ENCODE measurements at regions not wholly inside any gene's neighbourhood (a gene's known extent, or its start where the extent isn't known, plus 50 kb on each side); places are given as distances from the start of the nearest gene placed in this dataset.

DNA sequence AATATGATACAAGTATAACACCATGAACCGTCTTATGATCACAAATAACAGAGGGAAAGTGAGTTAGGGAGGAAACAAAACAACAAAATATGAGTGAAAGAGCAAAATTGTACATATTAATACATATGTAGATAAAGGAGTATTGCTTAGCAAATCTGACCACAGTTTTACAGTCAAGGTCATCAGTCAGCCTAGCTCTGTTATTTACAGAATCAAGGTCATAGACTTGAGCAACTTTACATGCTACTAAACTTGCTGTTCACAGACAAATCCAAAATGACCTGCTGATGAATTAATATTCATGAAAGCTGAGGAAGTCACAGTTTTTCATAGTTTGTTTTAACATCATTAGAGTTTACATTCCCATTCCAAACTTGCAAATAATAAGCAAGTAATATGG is 1387.7 kb upstream of the ACO1 start:
- TF ChIP-seq, protein P1, sequence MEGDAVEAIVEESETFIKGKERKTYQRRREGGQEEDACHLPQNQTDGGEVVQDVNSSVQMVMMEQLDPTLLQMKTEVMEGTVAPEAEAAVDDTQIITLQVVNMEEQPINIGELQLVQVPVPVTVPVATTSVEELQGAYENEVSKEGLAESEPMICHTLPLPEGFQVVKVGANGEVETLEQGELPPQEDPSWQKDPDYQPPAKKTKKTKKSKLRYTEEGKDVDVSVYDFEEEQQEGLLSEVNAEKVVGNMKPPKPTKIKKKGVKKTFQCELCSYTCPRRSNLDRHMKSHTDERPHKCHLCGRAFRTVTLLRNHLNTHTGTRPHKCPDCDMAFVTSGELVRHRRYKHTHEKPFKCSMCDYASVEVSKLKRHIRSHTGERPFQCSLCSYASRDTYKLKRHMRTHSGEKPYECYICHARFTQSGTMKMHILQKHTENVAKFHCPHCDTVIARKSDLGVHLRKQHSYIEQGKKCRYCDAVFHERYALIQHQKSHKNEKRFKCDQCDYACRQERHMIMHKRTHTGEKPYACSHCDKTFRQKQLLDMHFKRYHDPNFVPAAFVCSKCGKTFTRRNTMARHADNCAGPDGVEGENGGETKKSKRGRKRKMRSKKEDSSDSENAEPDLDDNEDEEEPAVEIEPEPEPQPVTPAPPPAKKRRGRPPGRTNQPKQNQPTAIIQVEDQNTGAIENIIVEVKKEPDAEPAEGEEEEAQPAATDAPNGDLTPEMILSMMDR (conservative IDR thresholded peaks at IDR 0.05), result no peak
- TF ChIP-seq ZFX (IDR thresholded peaks at IDR 0.05), result no peak

All from C4-2B (cell line).